ENCODE measurements at regions not wholly inside any gene's neighbourhood (a gene's known extent, or its start where the extent isn't known, plus 50 kb on each side); places are given as distances from the start of the nearest gene placed in this dataset.
"Not testable (repeated sequence)": the region's sequence is repeated elsewhere in the genome, so short reads cannot be mapped to it uniquely, and the experiment has no call there.

GRCh38 chr4:152072001-152072485 lies 311.2 kb upstream of the GATB start:
- H3K27ac Mint-ChIP-seq: no peak overlapping the region
- intact Hi-C loops (cut with micrococcal nuclease): no loop called here
- peaks cover 3% of the 10 kb centered on the region for H3K27me3 Mint-ChIP-seq (ENCODE audit: insufficient read depth)
- H3K36me3 Mint-ChIP-seq (ENCODE audit: low read depth): peaks cover 8% of the 10 kb centered on the region
- H3K9me3 Mint-ChIP-seq: peaks cover 10% of the 10 kb centered on the region
- DNase-seq (ENCODE audit: low spot score): no peak
- H3K4me1 Mint-ChIP-seq (ENCODE audit: low read depth): peaks cover 46% of the 10 kb centered on the region
- no peak overlapping the region for H3K4me3 Mint-ChIP-seq

GRCh38 chr4:152070854-152071253 lies 310.0 kb upstream of the GATB start:
- Mint-ChIP-seq H3K4me1 (ENCODE audit: low read depth) (peaks cover 49% of the 10 kb centered on the region), H3K4me3 (no peak overlapping the region), H3K9me3 (peaks cover 11% of the 10 kb centered on the region), H3K36me3 (ENCODE audit: low read depth) (peaks cover 7% of the 10 kb centered on the region), H3K27ac (no peak overlapping the region), H3K27me3 (ENCODE audit: insufficient read depth) (peaks cover 3% of the 10 kb centered on the region)
- no peak for DNase-seq (ENCODE audit: low spot score)
- intact Hi-C loops (cut with micrococcal nuclease): no loop called here

- peaks cover 58% of the 10 kb centered on the region for H3K4me1 Mint-ChIP-seq (ENCODE audit: low read depth)
- intact Hi-C loops (cut with micrococcal nuclease): no loop called here
Observed at GRCh38 chr4:152068866-152069265, 308.1 kb upstream of the GATB start.

GRCh38 chr4:152065545-152065944 lies 304.7 kb upstream of the GATB start:
- Mint-ChIP-seq H3K4me1 (ENCODE audit: low read depth) (peaks cover 62% of the 10 kb centered on the region), H3K4me3 (no peak overlapping the region), H3K9me3 (peaks cover 11% of the 10 kb centered on the region), H3K36me3 (ENCODE audit: low read depth) (peaks cover 8% of the 10 kb centered on the region), H3K27ac (no peak overlapping the region), H3K27me3 (ENCODE audit: insufficient read depth) (peaks cover 3% of the 10 kb centered on the region)
- intact Hi-C loops (cut with micrococcal nuclease): no loop called here
- no peak for DNase-seq (ENCODE audit: low spot score)

More at GRCh38 chr4:152068866-152069265, 308.1 kb upstream of the GATB start:
- peaks cover 8% of the 10 kb centered on the region for H3K36me3 Mint-ChIP-seq (ENCODE audit: low read depth)
- no peak overlapping the region for H3K27ac Mint-ChIP-seq
- H3K9me3 Mint-ChIP-seq: peaks cover 11% of the 10 kb centered on the region
- no peak for DNase-seq (ENCODE audit: low spot score)
- H3K27me3 Mint-ChIP-seq (ENCODE audit: insufficient read depth): peaks cover 3% of the 10 kb centered on the region
- H3K4me3 Mint-ChIP-seq: no peak overlapping the region

GRCh38 chr4:152064753-152065152 lies 303.9 kb upstream of the GATB start:
- H3K4me3 Mint-ChIP-seq: no peak overlapping the region
- no peak overlapping the region for H3K27ac Mint-ChIP-seq
- peaks cover 11% of the 10 kb centered on the region for H3K9me3 Mint-ChIP-seq
- H3K4me1 Mint-ChIP-seq (ENCODE audit: low read depth): peaks cover 62% of the 10 kb centered on the region
- peaks cover 8% of the 10 kb centered on the region for H3K36me3 Mint-ChIP-seq (ENCODE audit: low read depth)
- peaks cover 3% of the 10 kb centered on the region for H3K27me3 Mint-ChIP-seq (ENCODE audit: insufficient read depth)
- intact Hi-C loops (cut with micrococcal nuclease): no loop called here
- no peak for DNase-seq (ENCODE audit: low spot score)

- no peak overlapping the region for H3K4me3 Mint-ChIP-seq
- intact Hi-C loops (cut with micrococcal nuclease): no loop called here
- peaks cover 13% of the 10 kb centered on the region for H3K9me3 Mint-ChIP-seq
- H3K4me1 Mint-ChIP-seq (ENCODE audit: low read depth): peaks cover 62% of the 10 kb centered on the region
- H3K27ac Mint-ChIP-seq: no peak overlapping the region
- H3K27me3 Mint-ChIP-seq (ENCODE audit: insufficient read depth): peaks cover 5% of the 10 kb centered on the region
- DNase-seq (ENCODE audit: low spot score): no peak
- H3K36me3 Mint-ChIP-seq (ENCODE audit: low read depth): peaks cover 8% of the 10 kb centered on the region
Observed at GRCh38 chr4:152064282-152064681, 303.5 kb upstream of the GATB start.

GRCh38 chr4:152063621-152064240 lies 302.9 kb upstream of the GATB start:
- Mint-ChIP-seq H3K4me3 (peak overlapping the region; percentile 21), H3K27ac (no peak overlapping the region), H3K27me3 (ENCODE audit: insufficient read depth) (peaks cover 7% of the 10 kb centered on the region), H3K4me1 (ENCODE audit: low read depth) (peaks cover 57% of the 10 kb centered on the region), H3K36me3 (ENCODE audit: low read depth) (peaks cover 9% of the 10 kb centered on the region), H3K9me3 (peaks cover 17% of the 10 kb centered on the region)
- peak; percentile 58 for DNase-seq (ENCODE audit: low spot score)
- intact Hi-C loops (cut with micrococcal nuclease): no loop called here

GRCh38 chr4:152062936-152063620 lies 302.3 kb upstream of the GATB start:
- no peak overlapping the region for H3K4me3 Mint-ChIP-seq
- H3K27ac Mint-ChIP-seq: no peak overlapping the region
- H3K36me3 Mint-ChIP-seq (ENCODE audit: low read depth): peaks cover 13% of the 10 kb centered on the region
- H3K4me1 Mint-ChIP-seq (ENCODE audit: low read depth): peaks cover 50% of the 10 kb centered on the region
- intact Hi-C loops (cut with micrococcal nuclease): no loop called here
- H3K9me3 Mint-ChIP-seq: peaks cover 22% of the 10 kb centered on the region
- no peak for DNase-seq (ENCODE audit: low spot score)
- H3K27me3 Mint-ChIP-seq (ENCODE audit: insufficient read depth): peaks cover 10% of the 10 kb centered on the region

GRCh38 chr4:152054731-152055130 lies 293.9 kb upstream of the GATB start:
- peaks cover 11% of the 10 kb centered on the region for H3K36me3 Mint-ChIP-seq (ENCODE audit: low read depth)

GRCh38 chr4:152052451-152053057 lies 291.7 kb upstream of the GATB start:
- Mint-ChIP-seq H3K9me3 (peaks cover 21% of the 10 kb centered on the region), H3K27me3 (ENCODE audit: insufficient read depth) (peaks cover 7% of the 10 kb centered on the region), H3K4me1 (ENCODE audit: low read depth) (peaks cover 23% of the 10 kb centered on the region), H3K36me3 (ENCODE audit: low read depth) (peaks cover 6% of the 10 kb centered on the region), H3K4me3 (peak overlapping the region; percentile 27), H3K27ac (no peak overlapping the region)
- intact Hi-C loops (cut with micrococcal nuclease): no loop called here
- DNase-seq (ENCODE audit: low spot score): no peak

More at GRCh38 chr4:152054731-152055130, 293.9 kb upstream of the GATB start:
- no peak overlapping the region for H3K4me3 Mint-ChIP-seq
- peaks cover 14% of the 10 kb centered on the region for H3K27me3 Mint-ChIP-seq (ENCODE audit: insufficient read depth)
- no peak for DNase-seq (ENCODE audit: low spot score)
- H3K9me3 Mint-ChIP-seq: peaks cover 37% of the 10 kb centered on the region
- H3K4me1 Mint-ChIP-seq (ENCODE audit: low read depth): peaks cover 23% of the 10 kb centered on the region
- intact Hi-C loops (cut with micrococcal nuclease): no loop called here
- no peak overlapping the region for H3K27ac Mint-ChIP-seq

GRCh38 chr4:152051332-152051731 lies 290.5 kb upstream of the GATB start:
- H3K4me1 Mint-ChIP-seq (ENCODE audit: low read depth): peaks cover 23% of the 10 kb centered on the region
- H3K36me3 Mint-ChIP-seq (ENCODE audit: low read depth); H3K27ac Mint-ChIP-seq; DNase-seq (ENCODE audit: low spot score); H3K4me3 Mint-ChIP-seq; H3K27me3 Mint-ChIP-seq (ENCODE audit: insufficient read depth); H3K9me3 Mint-ChIP-seq; intact Hi-C loops (cut with micrococcal nuclease): not testable (repeated sequence)

- Mint-ChIP-seq H3K27me3 (ENCODE audit: insufficient read depth) (no peaks in the 10 kb centered on the region), H3K4me1 (ENCODE audit: low read depth) (peaks cover 28% of the 10 kb centered on the region), H3K36me3 (ENCODE audit: low read depth) (peaks cover 3% of the 10 kb centered on the region), H3K9me3 (no peaks in the 10 kb centered on the region), H3K27ac (no peak overlapping the region), H3K4me3 (no peak overlapping the region)
- no peak for DNase-seq (ENCODE audit: low spot score)
- intact Hi-C loops (cut with micrococcal nuclease): no loop called here
Observed at GRCh38 chr4:152050106-152050505, 289.3 kb upstream of the GATB start.

GRCh38 chr4:152047451-152047850 lies 286.6 kb upstream of the GATB start:
- H3K4me3 Mint-ChIP-seq: no peak overlapping the region
- H3K27me3 Mint-ChIP-seq (ENCODE audit: insufficient read depth): no peaks in the 10 kb centered on the region
- intact Hi-C loops (cut with micrococcal nuclease): no loop called here
- H3K4me1 Mint-ChIP-seq (ENCODE audit: low read depth): peaks cover 14% of the 10 kb centered on the region
- peaks cover 8% of the 10 kb centered on the region for H3K9me3 Mint-ChIP-seq
- H3K27ac Mint-ChIP-seq: no peak overlapping the region
- DNase-seq (ENCODE audit: low spot score): no peak
- peaks cover 3% of the 10 kb centered on the region for H3K36me3 Mint-ChIP-seq (ENCODE audit: low read depth)

Data from activated T-helper 1 cell treated with anti-CD3 and anti-CD28 coated beads, Interleukin-12 subunit alpha, Interleukin-12 subunit beta, Interleukin-2, Interleukin-4 antibody, amounts not matched to agents 30 ng/mL and 10 ng/mL and 1 ng/mL, durations not matched to agents 14 hours and 24 hours and 36 hours (primary cell).